ENCODE measurements at regions not wholly inside any gene's neighbourhood (a gene's known extent, or its start where the extent isn't known, plus 50 kb on each side); places are given as distances from the start of the nearest gene placed in this dataset.

DNA sequence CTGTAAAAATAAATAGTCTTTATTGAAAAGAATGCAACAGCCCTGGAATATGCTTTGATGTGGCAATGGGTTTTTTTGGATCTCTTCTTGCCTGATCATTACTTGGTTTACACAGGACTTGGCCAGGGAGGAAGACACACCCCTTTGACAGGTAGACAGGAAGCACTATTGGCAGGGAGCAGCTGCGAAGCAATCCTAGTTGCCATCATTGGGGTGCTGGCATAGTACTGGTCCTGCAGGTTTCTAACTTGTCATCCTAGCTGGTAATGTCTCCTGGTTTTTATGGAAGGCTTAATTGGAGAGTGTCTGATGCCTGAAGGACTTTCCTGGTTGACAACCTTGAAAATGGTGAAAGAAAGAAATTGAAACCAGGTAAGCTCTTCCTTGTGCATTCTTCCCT lies 71.2 kb upstream of the CCN6 start:
- Histone ChIP-seq H3K27ac (no peak overlapping the region), H3K4me3 (no peak overlapping the region), H3K27me3 (no peaks in the 10 kb centered on the region), H3K36me3 (no peaks in the 10 kb centered on the region), H3K9me3 (no peaks in the 10 kb centered on the region), H3K4me1 (no peaks in the 10 kb centered on the region)
- intact Hi-C loops (cut with DNase I), result no loop called here
- DNase-seq, result no peak
- 75% methylated on average over 1 of the region's 1 CpG for WGBS (ENCODE audit: insufficient coverage, low coverage, low lambda C conversion rate, missing lambda C conversion rate)
- ATAC-seq, result no peak
- TF ChIP-seq, protein P1, sequence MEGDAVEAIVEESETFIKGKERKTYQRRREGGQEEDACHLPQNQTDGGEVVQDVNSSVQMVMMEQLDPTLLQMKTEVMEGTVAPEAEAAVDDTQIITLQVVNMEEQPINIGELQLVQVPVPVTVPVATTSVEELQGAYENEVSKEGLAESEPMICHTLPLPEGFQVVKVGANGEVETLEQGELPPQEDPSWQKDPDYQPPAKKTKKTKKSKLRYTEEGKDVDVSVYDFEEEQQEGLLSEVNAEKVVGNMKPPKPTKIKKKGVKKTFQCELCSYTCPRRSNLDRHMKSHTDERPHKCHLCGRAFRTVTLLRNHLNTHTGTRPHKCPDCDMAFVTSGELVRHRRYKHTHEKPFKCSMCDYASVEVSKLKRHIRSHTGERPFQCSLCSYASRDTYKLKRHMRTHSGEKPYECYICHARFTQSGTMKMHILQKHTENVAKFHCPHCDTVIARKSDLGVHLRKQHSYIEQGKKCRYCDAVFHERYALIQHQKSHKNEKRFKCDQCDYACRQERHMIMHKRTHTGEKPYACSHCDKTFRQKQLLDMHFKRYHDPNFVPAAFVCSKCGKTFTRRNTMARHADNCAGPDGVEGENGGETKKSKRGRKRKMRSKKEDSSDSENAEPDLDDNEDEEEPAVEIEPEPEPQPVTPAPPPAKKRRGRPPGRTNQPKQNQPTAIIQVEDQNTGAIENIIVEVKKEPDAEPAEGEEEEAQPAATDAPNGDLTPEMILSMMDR (IDR thresholded peaks at IDR 0.05), result no peak
- TF ChIP-seq POLR2A (IDR thresholded peaks at IDR 0.05), result no peak

DNA sequence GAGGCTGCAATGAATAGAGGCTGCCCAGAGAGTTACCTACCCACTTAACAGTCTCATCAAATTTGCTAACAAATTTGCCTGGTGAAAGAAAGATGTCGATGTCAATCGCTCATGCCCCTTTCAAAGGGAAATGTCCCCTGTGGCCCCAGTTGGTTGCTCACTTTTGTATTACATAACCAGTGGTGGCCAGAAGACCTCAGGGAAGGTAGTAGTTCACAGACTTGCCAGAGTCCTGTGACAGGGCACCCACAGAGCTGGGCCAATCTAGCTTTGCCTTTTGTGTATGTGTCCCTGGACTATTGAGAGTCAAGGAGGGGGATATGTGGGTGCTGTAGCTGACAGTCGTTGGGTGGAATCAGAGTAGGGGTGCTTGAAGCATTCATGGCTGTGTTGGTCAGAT lies 70.7 kb upstream of the CCN6 start:
- Histone ChIP-seq H3K36me3 (no peaks in the 10 kb centered on the region), H3K4me1 (no peaks in the 10 kb centered on the region), H3K27ac (no peak overlapping the region), H3K27me3 (no peaks in the 10 kb centered on the region), H3K9me3 (no peaks in the 10 kb centered on the region), H3K4me3 (no peak overlapping the region)
- DNase-seq, result no peak
- 86% methylated on average over 3 of the region's 3 CpGs for WGBS (ENCODE audit: insufficient coverage, low coverage, low lambda C conversion rate, missing lambda C conversion rate)
- no peak for ATAC-seq
- intact Hi-C loops (cut with DNase I), result no loop called here
- no peak for TF ChIP-seq POLR2A (IDR thresholded peaks at IDR 0.05)
- TF ChIP-seq, protein P1 (IDR thresholded peaks at IDR 0.05), result no peak

DNA sequence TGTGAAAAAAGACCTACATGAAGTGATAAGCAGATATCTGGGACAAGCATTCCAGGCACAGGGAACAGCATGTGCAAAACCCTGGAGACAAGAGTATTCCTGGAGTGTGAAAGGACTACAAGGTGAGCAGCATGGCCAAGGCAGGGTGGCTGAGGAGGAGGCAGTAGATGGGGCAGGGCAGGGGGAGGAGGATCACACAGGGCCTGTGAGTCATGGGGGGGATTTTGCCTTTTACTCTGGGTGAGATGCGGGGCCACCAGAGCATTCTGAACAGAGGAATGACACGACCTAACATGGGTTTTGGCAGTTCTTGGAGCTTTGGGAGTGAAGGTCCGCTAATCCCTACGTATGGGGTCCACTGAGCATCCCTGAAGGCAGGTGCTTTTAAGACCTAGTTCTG lies 69.8 kb upstream of the CCN6 start:
- H3K36me3 ChIP-seq, result no peaks in the 10 kb centered on the region
- ATAC-seq (no peak), DNase-seq (no peak)
- TF ChIP-seq POLR2A (IDR thresholded peaks at IDR 0.05), result no peak
- TF ChIP-seq, protein P1 (IDR thresholded peaks at IDR 0.05), result no peak
- intact Hi-C loops (cut with DNase I), result no loop called here
- H3K27me3 ChIP-seq, result no peaks in the 10 kb centered on the region
- no CpG with 5 or more reads among the region's 4 CpGs for WGBS (ENCODE audit: insufficient coverage, low coverage, low lambda C conversion rate, missing lambda C conversion rate)
- H3K27ac ChIP-seq, result no peak overlapping the region
- no peak overlapping the region for H3K4me3 ChIP-seq
- no peaks in the 10 kb centered on the region for H3K4me1 ChIP-seq
- H3K9me3 ChIP-seq, result no peaks in the 10 kb centered on the region

DNA sequence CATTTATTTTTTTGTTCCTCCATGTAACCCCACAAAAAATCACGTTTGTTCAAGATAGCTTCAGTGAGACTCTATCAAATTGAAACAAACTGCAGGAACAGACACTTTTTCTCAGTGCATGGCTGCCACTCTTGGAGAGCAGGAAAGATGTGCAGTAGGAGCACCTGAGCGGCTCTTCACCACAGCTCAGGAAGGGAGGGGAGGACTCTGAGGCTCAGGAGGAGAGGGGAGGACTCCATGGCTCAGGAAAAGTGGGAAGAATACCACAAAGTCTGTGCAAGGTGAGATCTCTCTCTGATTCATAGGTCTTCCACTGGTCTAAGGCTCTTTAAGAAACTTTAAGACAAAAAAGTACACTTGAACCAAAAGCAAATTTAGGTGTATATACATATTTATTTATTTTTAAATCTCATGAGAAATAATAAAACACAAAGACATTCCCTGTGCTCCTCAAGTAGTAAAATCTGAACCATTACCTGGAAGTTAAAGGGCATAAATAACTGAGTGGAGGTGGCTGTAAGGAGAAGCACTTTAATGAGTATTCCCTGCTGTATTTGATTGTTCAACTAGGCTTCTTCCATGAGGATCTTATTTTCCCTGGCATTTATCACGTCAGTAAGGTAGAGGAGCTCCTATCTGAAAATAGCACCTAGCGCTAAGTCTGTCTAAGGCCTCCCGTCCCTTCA lies 69.2 kb upstream of the CCN6 start:
- ATAC-seq, result no peak
- intact Hi-C loops (cut with DNase I), result no loop called here
- WGBS (ENCODE audit: insufficient coverage, low coverage, low lambda C conversion rate, missing lambda C conversion rate), result 69% methylated on average over 5 of the region's 5 CpGs
- no peak for TF ChIP-seq POLR2A (IDR thresholded peaks at IDR 0.05)
- TF ChIP-seq, protein P1 (IDR thresholded peaks at IDR 0.05), result no peak
- H3K27me3 ChIP-seq, result no peaks in the 10 kb centered on the region
- H3K4me3 ChIP-seq, result no peak overlapping the region
- H3K9me3 ChIP-seq, result no peaks in the 10 kb centered on the region
- H3K27ac ChIP-seq, result no peak overlapping the region
- H3K4me1 ChIP-seq, result no peaks in the 10 kb centered on the region
- no peak for DNase-seq
- no peaks in the 10 kb centered on the region for H3K36me3 ChIP-seq

Data from right lobe of liver (tissue), 6 donors.